GM12801 (cell line): ENCODE measurements at regions not wholly inside any gene's neighbourhood (a gene's known extent, or its start where the extent isn't known, plus 50 kb on each side); places are given as distances from the start of the nearest gene placed in this dataset.

Source experiments
- CTCF ChIP-seq: IDR thresholded peaks from one replicate; pipeline ENCODE4 v1.5.1; 2011; ENCODE audit warnings: control low read depth; ENCODE audit not compliant: insufficient read length; ENCODE audit errors: extremely low read depth

- no peak for TF ChIP-seq CTCF
Measured at GRCh38 chr21:28240586-28240985, 752.1 kb downstream of the LTN1 start.

- TF ChIP-seq CTCF: no peak
Measured at GRCh38 chr21:28239340-28239739, 753.3 kb downstream of the LTN1 start.

- no peak for TF ChIP-seq CTCF
Measured at GRCh38 chr21:28237661-28238060, 755.0 kb downstream of the LTN1 start.

GRCh38 chr21:28235169-28235895, 757.3 kb downstream of the LTN1 start:
- no peak for TF ChIP-seq CTCF

- no peak for TF ChIP-seq CTCF
Measured at GRCh38 chr21:28234326-28234725, 758.4 kb downstream of the LTN1 start.

- no peak for TF ChIP-seq CTCF
Measured at GRCh38 chr21:28233536-28234220, 759.0 kb downstream of the LTN1 start.

GRCh38 chr21:28230559-28230958, 762.1 kb downstream of the LTN1 start:
- no peak for TF ChIP-seq CTCF
